Heart right ventricle (tissue), 16 donors: ENCODE measurements at regions not wholly inside any gene's neighbourhood (a gene's known extent, or its start where the extent isn't known, plus 50 kb on each side); places are given as distances from the start of the nearest gene placed in this dataset.

Experiments used
- ATAC-seq, 8 donors: fragments of 200-7000 bp; cut with Tn5 transposase; one replicate each; pipeline ENCODE4 v1.9.1; 2020; ENCODE audit warnings: mild to moderate bottlenecking in 8 of 8, moderate library complexity in 8 of 8, moderate number of reproducible peaks in 1 of 8
- DNase-seq, 2 donors: peaks; one replicate each; pipeline ENCODE4 v3.0.0-alpha.2; 2020
- H3K27ac ChIP-seq, 10 donors: fragments of 200-600 bp; sonication (generic) in 2 of 10; one replicate each; pipeline versions ENCODE4 v1.5.0 to v1.8.0; 2020 to 2022; ENCODE audit warnings: mild to moderate bottlenecking in 3 of 10
- H3K27me3 ChIP-seq, 7 donors: fragments of 200-600 bp; one replicate each; pipeline ENCODE4 v1.8.0; 2021 to 2022; ENCODE audit warnings: mild to moderate bottlenecking in 2 of 7
- H3K36me3 ChIP-seq, 9 donors: fragments of 200-600 bp; sonication (generic) in 1 of 9; one replicate each; pipeline versions ENCODE4 v1.5.0 to v1.8.0; 2020 to 2022; ENCODE audit warnings: mild to moderate bottlenecking in 2 of 9
- H3K4me1 ChIP-seq, 9 donors: fragments of 200-600 bp; sonication (generic) in 1 of 9; one replicate each; pipeline versions ENCODE4 v1.5.0 to v1.8.0; 2020 to 2022; ENCODE audit warnings: mild to moderate bottlenecking in 4 of 9
- H3K4me3 ChIP-seq, 10 donors: fragments of 200-600 bp; sonication (generic) in 2 of 10; one replicate each; pipeline versions ENCODE4 v1.5.0 to v1.8.0; 2020 to 2022; ENCODE audit warnings: mild to moderate bottlenecking in 7 of 10, moderate library complexity in 2 of 10
- H3K9me3 ChIP-seq, 11 donors: fragments of 200-600 bp in 10 of 11; sonication (generic) in 2 of 11; one replicate each; pipeline versions ENCODE4 v1.5.0 to v1.8.0; 2013 to 2022; ENCODE audit warnings: mild to moderate bottlenecking in 2 of 11, control low read depth in 1 of 11, moderate library complexity in 1 of 11
- CTCF ChIP-seq, 9 donors: fragments of 200-600 bp; sonication (generic) in 2 of 9; IDR thresholded peaks; one replicate each; pipeline versions ENCODE4 v1.5.0 to v1.8.0; 2021 to 2022; ENCODE audit warnings: antibody characterized with exemption in 9 of 9, mild to moderate bottlenecking in 5 of 9, moderate library complexity in 1 of 9
- WGBS, 2 donors: extraction: QIAGEN DNeasy Blood & Tissue Kit; methylation state at CpG; one replicate each; pipeline ENCODE4 v1.1.7; 2013; ENCODE audit warnings: inconsistent platforms in 1 of 2; 5-methylcytosine and 5-hydroxymethylcytosine counted together
- intact Hi-C, 10 donors: fragments of 100-400 bp; cut with DNase I; formaldehyde crosslinking; loops; one replicate each; pipeline versions ENCODE4 v1.11.1 to v1.14.2; 2022
- donor health status: Arrhythmogenic right ventricular cardiomyopathy.
- donor health status: ischemic (EF 13 %, LVEDD 7.1; RV severe dilation, severe dysfunction).
- donor health status: healthy with polysubstance abuse.
- donor health status: DM: no; HTN: yes; CAD: no.
- donor health status: DM: no; HTN: no; CAD: no.
- donor health status: ischemic (EF 25% LVEDD 6.9; RV normal size, moderate dysfunction).
- donor health status: ischemic (EF 25% LVEDD 5.7; RV mildly dilated, moderate dysfunction).
- donor health status: healthy.
- donor health status: DM: yes; HTN: yes; CAD: no.
- donor health status: Ischemic cardiomyopathy.
- donor health status: ischemic (EF 35%, LVEDD 5.7; RV mildly dilated, moderate dysfunction).
- donor health status: nonischemic (EF 11% LVEDD 7.7; RV severe dilation, severe dysfunction).
- donor health status: DM: yes; HTN: yes; CAD: no.
- donor health status: PGD.
- donor health status: ischemic (EF 29% LVEDD 5.4; RV normal size, mild dysfunction).
- donor health status: nonischemic (EF 23%, LVEDD 6.1; RV moderate dilation, normal function).

DNA sequence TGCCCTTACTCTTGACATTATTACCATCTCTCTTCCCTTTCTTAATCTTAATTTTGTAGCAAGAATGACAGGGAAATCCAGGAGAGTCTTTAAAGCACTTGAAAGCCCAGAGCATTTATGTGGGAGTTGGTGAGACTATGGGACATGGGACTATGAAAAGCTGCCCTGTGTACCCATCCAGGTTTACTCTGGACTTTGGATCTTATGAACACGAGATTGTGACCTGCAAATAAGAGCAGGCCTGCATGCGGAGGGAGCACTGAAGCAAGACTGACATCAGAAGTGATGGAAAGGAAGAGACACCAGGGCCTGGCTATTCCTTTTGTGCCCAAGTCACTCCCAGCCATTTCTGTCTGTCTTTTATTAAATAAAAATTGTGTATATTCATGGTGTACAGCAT, 209.6 kb downstream of the NUF2 start:
- Histone ChIP-seq H3K4me3 (no peak overlapping the region), H3K27me3 (no peaks in the 10 kb centered on the region), H3K27ac (no peak overlapping the region), H3K36me3 (no peaks in the 10 kb centered on the region), H3K9me3 (peaks cover 0 to 6% (median 0%) of the 10 kb centered on the region in 11 donors), H3K4me1 (no peaks in the 10 kb centered on the region)
- intact Hi-C loops, result loop anchor here in 7 of 10 donors (5.0 to 10.0 kb wide), 2 partner anchors 1541 to 1543 kb away; no protein-coding TSS in a partner anchor
- no peak for ATAC-seq
- no peak for DNase-seq
- no peak for TF ChIP-seq CTCF (IDR thresholded peaks at IDR 0.05)
- 76 to 78% methylated on average over 2 of the region's 2 CpGs for WGBS, 2 donors

- Histone ChIP-seq H3K4me1 (no peaks in the 10 kb centered on the region), H3K27me3 (no peaks in the 10 kb centered on the region), H3K36me3 (no peaks in the 10 kb centered on the region), H3K27ac (no peak overlapping the region), H3K9me3 (no peaks in the 10 kb centered on the region), H3K4me3 (no peak overlapping the region)
- TF ChIP-seq CTCF (IDR thresholded peaks at IDR 0.05), result no peak
- DNase-seq (no peak), ATAC-seq (no peak)
- WGBS, 2 donors, result 78 to 86% methylated on average over 5 of the region's 5 CpGs
- intact Hi-C loops, result loop anchor here in 7 of 10 donors (5.0 to 10.0 kb wide), 2 partner anchors 1537 to 1539 kb away; no protein-coding TSS in a partner anchor
Measured at GRCh38 chr1:163535401-163535800, 213.6 kb downstream of the NUF2 start.

- WGBS, 2 donors, result 60 to 72% methylated on average over 3 of the region's 3 CpGs
- Histone ChIP-seq H3K27ac (no peak overlapping the region), H3K27me3 (no peaks in the 10 kb centered on the region), H3K4me3 (no peak overlapping the region), H3K36me3 (no peaks in the 10 kb centered on the region), H3K4me1 (no peaks in the 10 kb centered on the region), H3K9me3 (no peaks in the 10 kb centered on the region)
- TF ChIP-seq CTCF (IDR thresholded peaks at IDR 0.05), result peak in 7 of 9 donors; percentile 24 to 51 (median 37)
- DNase-seq (no peak), ATAC-seq (no peak)
- intact Hi-C loops, result loop anchor here in 7 of 10 donors (5.0 to 10.0 kb wide), 2 partner anchors 1536 to 1539 kb away; no protein-coding TSS in a partner anchor
Measured at GRCh38 chr1:163535807-163536206, 214.1 kb downstream of the NUF2 start.

GRCh38 chr1:163537809-163538208, 216.1 kb downstream of the NUF2 start:
- DNase-seq (no peak), ATAC-seq (no peak)
- Histone ChIP-seq H3K4me1 (no peaks in the 10 kb centered on the region), H3K4me3 (no peak overlapping the region), H3K27me3 (no peaks in the 10 kb centered on the region), H3K9me3 (no peaks in the 10 kb centered on the region), H3K36me3 (no peaks in the 10 kb centered on the region), H3K27ac (no peak overlapping the region)
- no peak for TF ChIP-seq CTCF (IDR thresholded peaks at IDR 0.05)
- intact Hi-C loops, result loop anchor here in 7 of 10 donors (5.0 to 10.0 kb wide), 2 partner anchors 1534 to 1537 kb away; no protein-coding TSS in a partner anchor
- WGBS, 2 donors, result 89 to 95% methylated on average over 1 of the region's 1 CpG
